Middle frontal gyrus (tissue), 1 donor: ENCODE measurements at regions not wholly inside any gene's neighbourhood (a gene's known extent, or its start where the extent isn't known, plus 50 kb on each side); places are given as distances from the start of the nearest gene placed in this dataset.
"Not testable (repeated sequence)": the region's sequence is repeated elsewhere in the genome, so short reads cannot be mapped to it uniquely, and the experiment has no call there.

Experiments used
- DNase-seq: peaks from one replicate; pipeline ENCODE4 v3.0.0-alpha.2; 2015; ENCODE audit warnings: low spot score; ENCODE audit errors: extremely low spot score

DNA sequence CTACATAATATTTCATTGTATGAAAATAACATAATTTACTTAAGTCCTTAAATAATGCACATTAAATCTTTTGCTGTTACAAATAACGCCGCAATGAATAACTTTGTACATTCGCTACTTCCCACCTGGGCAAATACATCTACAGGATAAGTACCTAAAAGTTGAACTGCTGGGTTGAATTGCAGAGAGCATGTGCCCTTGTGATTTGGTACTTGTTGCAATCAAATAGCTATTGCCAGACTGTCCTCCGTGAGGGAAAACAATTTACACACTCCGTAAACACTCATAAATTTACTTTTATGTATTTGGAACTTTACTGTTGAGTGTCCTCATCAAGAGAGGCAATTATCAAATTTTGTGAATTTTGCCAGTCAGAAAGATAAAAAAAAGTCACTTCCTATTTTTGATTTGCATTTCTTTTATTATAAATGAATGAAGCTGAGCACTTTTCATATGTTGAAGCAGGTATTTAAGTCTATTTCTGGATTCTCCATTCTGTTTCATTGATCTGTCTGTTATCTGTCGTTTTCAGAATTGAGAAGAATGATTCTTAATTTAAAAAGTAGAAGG is 140.8 kb upstream of the SERTAD2 start:
- DNase-seq, result no peak

DNA sequence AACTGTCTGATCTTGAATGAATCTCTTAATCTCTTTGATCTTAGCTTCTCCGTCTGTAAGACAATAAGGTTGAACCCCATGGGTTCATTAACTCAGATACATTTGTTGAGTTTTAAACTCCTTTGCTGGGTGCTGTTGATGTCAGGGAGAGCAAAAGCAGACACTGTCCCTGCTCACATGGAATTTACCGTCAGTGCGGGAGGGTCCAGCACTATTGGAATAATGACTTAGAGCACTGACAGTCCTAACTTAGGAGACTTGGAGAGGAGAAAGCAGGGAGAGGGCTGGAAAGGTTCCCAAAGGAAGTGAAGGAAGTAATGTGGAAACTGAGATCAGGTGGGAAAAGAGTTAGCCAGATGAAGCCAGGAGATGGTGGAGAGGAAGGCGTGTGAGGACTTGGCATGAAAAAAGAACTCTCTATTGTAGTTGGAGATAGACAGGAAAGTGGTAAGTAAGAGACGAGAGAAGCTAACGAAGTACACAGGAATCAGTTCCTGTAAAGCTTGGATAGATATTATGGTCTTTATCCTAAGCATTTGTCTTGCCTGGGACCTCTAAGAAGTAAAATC is 141.4 kb upstream of the SERTAD2 start:
- DNase-seq, result no peak

DNA sequence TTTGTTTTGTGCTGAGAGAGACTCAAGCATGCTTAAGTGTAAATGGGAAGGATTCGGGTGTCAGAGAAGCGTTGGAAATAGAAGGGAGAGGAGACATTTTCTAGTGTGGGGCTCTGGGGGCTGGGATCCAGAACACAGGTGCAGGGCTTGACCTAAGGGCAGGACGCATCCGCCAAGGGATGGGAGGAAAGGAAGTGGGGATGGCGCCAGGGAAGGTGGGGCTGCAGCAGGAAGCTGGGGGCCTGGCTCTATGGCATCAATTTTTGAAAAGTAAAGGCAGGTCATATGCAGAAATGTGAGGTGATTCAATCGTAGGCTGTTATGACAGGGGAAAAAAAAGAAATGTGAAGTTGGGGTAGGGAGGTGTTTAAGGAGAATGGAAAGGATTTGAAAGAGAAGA is 143.2 kb upstream of the SERTAD2 start:
- no peak for DNase-seq

DNA sequence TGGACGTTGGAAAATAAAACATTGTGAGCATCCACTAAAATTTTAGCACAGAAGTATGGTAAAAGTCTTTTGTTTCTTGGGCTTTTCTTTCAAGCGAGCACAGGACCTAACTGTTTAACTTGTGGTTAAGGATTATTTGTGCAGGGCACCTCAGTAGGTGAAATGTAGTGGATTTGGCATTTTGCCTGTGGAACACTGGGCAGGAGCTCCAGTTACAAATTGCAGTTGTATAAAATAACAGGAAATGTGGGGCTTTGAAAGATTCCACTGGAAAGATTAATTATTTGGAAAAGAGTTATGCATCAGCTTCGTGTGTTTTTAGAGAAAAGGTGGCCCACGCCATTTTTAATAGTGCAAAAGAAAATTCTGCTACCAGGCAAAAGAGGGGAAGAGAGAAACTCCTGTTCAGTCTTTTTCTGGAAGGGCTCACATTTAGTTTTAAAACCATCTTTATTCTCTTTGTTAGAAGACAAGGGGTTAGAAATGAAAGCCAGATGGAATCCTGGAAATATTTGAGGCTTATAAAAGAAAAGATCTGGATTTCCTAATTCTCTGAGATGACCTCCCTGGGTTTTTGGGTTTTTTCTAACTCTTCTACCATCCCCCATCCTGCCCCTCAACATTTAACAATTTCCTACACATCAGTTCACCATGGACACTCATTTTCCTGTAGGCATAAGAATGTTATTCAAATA is 144.3 kb upstream of the SERTAD2 start:
- DNase-seq, result no peak

DNA sequence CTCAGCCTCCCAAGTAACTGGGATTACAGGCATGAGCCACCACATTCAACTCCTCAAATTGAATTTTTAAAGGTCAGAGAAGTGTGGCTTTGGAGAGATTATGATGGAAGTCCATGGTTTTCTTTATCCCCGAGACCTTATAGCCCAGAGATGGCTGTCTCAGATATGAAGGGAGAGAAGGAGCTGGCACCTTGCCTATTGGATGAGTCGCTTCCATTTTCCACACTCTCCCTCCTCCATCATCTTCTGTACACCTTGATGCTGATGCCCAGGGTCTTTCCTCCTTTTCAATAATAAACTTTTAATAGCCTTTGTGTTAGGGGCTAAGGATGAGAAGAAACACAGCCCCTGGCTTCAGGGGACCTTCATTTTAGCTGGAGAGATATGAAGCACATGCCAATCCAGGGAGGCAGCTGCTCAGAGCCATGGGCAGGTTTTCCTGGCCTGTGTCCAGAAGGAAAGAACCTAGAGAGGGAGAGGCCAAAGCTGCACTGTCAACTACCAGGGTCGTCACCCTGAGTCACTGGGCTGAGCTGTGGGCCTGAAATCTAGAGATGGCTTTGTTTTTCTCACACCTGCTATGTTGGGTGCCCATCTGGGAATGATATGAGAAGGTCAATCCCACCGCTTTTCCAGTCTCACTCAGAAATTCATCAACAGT is 146.0 kb upstream of the SERTAD2 start:
- no peak for DNase-seq

DNA sequence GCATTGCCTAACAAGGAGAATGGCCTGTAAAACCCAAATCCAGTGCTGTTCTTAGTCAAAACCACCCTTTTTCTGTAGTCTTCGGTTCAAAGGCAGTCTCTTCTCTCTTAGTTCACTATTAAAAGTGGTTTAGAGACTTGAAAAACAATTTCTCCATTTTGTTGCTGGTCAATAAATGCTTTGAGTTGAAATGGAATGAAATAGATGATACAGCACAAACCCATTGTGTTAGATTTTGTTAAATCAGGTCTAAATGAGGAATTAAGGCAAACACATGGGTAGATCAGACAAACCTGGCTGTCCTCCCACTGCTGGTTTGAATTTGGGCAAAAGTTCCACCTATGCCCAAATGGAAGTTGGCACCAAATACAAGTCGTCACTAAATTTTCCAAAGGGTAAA is 150.1 kb upstream of the SERTAD2 start:
- no peak for DNase-seq

DNA sequence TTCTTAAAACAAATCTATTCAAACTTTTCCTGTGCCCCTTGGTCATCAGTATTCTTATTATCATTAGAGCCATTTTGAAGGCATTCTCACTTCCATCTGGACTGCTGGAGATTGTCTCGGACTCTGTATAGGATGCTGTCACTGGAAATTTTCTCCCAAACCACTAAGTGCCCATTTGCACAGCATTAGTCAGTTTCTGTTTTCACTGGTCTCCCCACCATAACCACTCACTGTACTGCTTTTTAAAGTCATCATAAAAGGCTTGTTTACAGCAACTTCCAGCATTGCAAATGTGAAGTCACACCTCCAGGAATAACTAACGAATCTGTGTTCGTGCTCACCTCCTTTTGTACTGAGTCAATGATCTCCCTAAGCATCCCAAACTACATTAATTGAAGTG is 150.9 kb upstream of the SERTAD2 start:
- no peak for DNase-seq

DNA sequence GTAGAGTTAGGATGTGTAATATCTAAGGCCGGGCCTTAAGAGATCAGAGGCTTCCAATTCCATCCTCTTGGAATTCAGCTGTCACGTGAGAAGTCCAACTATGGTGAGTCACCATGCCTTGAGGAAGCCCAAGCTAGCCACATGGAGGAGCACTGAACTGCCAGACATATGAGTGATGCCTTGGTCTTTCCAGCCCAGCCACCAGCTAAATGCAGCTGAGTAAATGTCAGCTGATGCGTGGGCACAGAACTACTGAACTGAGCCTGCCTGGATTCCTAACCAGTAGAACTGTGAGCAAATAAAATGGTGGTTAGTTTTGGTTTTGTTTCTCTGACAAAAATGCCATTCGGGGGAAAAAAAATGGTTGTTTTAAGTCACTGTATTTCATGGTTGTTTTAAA is 153.7 kb upstream of the SERTAD2 start:
- no peak for DNase-seq

DNA sequence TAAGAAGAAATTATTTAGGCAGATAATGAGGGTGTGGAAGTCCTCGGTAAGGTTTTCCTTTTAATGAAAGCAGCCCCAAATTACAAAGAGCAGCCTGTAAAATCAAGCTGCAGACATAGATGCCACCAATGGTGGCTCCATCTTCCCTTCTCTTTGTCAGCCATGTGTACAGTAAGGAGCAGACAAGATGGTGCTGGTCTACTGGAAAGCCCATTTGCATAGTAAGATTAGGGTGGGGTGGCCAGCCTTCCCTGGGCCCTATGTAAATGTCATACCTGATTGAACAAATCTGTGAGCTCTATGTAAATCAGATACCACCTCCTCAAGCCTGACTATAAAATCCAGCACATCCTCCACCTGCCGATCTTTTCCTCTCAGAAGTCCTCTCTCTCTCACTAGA is 154.4 kb upstream of the SERTAD2 start:
- DNase-seq, result no peak

DNA sequence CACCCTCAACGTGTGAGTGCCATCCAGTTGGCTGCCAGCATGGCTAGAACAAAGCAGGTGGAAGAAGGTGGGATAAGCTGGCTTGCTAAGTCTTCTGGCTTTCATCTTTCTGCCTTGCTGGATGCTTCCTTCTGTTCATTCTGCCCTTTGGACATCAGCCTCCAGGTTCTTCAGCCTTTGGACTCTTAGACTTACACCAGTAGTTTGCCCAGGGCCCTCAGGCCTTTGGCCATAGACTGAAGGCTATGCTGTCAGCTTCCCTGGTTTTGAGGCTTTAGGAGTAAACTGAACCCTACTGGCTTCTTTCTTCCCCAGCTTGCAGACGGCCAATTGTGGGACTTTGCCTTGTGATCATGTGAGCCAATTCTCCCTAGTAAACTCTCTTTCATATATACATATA is 155.0 kb upstream of the SERTAD2 start:
- no peak for DNase-seq

DNA sequence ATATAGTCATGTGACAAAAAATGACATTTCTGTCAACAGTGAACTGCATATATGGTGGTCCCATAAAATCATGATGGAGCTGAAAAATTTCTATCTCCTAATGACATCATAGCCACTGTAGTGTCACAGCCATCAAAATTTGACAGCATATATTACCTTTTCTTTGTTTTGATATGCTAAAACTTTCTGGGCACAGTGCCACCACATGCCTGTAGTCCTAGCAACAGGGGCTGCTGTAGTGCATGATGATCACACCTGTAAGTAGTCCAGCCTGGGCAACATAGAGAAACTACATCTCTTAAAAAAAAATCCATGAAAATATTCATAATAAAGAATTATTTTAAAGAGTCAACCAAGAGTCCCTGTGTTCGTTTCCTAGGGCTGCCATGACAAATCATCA is 155.5 kb upstream of the SERTAD2 start:
- no peak for DNase-seq

DNA sequence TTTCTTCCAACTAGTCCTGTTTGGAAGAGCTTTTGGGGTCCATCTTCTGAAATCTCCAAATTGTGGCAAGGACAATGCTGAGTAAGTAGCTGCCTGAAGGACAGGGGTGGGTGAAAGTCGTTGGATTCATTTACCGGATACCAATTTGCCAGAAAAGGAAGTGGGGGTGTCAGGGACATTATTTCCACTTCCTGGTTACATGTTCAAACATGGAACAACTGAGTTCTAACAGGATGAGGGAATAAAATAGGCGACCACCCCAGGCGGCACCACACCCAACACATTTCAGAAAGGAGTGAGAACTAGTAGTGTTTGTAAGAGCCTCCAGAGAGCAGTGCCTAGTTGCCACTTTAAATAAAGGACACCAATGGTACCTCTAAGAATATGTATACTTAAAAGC is 158.6 kb upstream of the SERTAD2 start:
- DNase-seq, result no peak

DNA sequence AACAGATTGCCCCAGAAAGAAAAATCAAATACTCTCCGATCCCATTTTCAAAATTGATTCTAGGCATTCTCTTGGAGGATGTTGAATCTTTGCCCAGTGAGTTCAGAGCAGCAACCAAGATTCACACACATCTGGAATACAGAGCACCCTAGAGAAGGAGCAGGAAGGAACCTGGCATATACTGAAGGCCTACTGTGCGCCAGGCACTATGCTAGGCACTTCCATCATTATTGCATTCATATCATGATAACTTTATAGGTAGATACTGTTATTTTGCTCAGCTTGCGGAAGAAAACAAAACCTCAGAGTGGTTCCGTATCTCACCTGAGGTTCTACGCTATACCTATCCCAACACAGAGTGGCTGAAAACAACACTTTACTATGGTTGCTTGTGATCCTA is 160.3 kb upstream of the SERTAD2 start:
- no peak for DNase-seq

DNA sequence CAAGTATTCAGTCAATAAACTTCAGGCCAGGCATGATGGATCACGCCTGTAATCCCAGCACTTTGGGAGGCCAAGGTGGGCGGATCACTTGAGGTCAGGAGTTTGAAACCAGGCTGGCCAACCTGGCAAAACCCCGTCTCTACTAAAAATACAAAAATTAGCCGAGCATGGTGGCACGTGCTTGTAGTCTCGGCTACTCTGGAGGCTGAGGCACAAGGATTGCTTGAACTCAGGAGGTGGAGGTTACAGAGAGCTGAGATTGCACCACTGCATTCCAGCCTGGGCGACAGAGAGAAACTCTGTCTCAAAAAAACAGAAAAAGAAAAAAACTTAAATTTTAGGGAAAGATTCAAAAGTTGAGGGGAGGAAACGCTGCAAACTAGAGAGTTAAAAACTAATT is 162.8 kb upstream of the SERTAD2 start:
- DNase-seq, result not testable (repeated sequence)

DNA sequence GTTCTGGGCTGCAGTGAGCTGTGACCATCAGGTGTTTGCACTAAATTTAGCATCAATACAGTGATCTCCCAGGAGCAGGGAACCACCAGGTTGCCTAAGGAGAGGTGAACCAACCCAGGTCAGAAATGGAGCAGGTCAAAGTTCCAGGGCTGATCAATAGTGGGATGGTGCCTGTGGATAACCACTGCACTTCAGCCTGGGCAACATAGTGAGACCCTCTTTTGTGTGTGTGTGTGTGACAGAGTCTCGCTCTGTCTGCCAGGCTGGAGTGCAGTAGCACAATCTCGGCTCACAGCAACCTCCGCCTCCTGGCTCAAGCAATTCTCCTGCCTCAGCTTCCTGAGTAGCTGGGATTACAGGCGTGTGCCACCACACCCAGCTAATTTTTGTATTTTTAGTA is 163.7 kb upstream of the SERTAD2 start:
- no peak for DNase-seq

DNA sequence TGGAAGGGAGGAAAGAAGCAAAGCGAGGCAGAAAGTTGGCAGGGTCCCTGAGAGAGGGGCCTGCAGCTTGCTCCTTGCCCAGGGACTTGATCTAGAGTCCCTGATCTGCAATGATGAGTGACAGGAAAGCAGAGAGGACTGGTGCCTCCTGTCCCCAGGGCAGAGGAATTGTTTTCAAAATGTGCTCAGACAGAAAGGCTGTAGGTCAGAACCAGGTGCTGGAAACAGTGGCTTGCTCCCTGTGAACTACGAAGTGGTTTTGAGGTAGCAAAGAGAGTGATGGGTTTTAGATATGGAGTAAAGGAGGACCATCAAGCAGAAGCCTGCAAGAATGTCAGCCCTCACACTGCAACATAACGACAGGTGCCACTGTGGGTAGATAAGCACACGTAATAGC is 164.9 kb upstream of the SERTAD2 start:
- no peak for DNase-seq

DNA sequence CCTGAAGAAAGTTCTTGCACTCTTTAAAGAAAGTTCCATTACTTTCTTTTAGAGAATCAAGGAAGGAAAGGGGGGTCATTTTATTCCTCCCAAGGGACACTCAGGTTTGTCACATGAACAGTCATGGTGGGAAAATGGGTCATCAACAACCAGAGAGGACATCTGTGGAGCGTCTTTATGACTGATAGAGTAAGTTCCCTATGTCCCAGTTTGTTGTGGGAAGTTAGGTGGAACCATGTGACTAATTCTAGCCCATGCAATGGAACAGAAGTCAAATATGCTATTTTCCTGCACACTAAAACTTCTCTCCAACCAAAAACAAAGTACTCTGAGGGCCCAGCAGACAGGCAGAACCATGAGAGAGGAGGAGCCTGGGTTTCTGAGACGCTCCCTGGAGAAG is 165.6 kb upstream of the SERTAD2 start:
- DNase-seq, result no peak

DNA sequence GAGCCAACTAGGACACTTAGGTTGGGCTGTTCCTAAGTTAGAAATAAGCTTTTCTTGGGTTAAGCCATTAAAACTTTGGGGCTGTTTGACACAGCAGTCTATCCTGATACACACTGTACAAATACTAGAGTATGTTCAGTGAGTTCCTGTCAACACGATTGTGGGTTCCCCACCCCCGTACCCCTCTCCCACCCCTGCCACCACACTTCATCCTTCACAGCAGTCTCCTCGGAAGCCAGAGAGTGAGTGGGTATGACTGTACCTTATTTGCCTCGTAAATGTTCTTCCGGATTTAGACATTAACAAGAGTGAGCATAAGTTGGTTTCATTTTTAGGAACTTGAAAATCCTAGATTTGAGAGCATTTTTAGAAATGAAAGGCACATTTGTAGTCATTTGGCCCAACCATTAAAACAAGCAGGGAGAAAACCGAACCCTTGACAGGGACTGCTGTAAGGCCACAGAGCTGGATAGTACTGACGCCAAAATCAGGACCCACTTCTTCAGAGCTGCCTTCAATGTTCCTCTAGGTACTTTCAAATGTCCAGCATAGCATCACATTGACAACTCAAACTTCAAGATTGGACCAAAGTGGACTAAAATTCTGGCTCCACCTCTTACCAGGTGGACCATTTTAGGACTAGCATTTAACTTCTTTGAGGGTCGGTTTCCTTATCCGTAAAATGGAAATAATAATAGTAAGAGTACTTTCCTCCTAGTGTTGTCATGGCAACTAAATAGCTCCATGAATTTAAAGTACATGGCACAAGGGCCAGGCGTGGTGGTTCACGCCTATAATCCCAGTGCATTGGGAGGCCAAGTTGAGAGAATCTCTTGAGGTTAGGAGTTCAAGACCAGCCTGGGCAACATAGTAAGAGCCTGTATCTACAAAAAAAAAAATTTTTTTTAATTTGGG is 166.3 kb upstream of the SERTAD2 start:
- DNase-seq, result peak; percentile 20

DNA sequence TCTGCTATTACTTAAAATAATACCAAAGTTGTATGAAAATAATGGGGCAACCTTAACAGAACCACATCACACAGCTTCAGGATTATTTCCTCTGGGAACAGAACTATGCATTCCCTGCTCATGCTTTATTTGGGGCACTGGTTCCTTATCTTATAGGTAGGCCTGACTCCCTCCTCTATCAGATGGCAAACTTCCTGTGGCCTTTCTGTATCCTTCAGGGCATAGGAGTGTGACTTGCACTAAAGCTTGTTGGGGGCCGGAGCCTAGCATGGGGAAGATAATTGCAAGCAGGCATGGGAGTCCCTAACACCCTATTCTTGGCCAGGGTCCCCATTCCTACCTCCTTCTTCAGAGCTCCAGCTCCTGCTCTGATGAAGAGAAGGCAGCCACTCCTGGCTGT is 167.2 kb upstream of the SERTAD2 start:
- DNase-seq, result no peak

DNA sequence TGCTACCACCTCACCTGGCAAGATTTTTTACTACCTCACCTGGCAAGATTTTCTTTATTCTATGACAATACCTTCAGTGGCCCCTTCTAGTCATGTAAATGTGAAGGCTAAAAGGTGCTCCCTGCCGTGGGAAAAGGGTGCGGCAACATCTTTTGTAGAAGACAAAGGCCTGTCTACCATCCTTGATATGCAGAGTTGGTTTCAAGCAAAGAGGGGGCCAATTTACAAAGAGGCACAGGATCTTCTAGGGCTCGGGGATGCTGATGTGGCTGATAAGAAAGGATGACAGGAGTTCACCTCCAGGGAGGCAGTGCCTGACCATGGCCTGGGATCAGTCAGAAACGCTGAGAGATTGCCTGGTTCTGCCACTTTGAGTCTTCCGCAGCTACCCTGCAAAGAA is 165.4 kb upstream of the SLC1A4 start:
- DNase-seq, result no peak

DNA sequence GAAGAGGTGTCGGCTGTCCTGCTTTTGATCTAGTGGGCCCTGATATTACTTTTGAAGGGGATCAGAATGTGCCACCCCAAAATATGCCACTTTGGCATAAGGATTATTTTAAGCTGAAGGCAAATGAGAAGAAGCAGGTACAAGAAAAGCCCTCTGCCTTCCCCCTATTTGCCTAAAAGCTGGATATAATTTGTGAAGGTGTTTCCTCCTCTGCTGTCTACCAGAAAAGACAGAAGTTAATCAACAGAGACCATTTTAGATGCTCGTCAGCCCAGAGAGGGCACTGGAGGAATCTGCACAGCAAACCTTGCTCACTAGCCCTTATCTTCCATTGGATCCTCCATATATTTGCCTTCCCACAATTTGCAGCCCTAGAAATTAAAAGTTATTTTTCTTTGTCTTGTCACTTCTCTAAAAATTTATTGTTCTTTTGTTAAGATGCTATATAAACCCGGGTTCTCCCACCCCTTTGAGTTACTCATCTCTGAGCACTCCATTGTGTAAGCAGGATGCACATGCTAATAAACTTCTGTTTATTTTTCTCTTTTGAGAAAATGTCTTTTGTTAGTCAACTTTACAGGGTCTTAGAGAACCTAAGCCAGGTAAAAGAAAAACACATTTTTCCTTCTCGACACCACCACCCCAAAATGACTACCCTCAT is 163.2 kb upstream of the SLC1A4 start:
- no peak for DNase-seq
